ENCODE measurements at regions not wholly inside any gene's neighbourhood (a gene's known extent, or its start where the extent isn't known, plus 50 kb on each side); places are given as distances from the start of the nearest gene placed in this dataset.

- no peak for TF ChIP-seq POLR2A (IDR thresholded peaks at IDR 0.05)
- TF ChIP-seq, protein P1, sequence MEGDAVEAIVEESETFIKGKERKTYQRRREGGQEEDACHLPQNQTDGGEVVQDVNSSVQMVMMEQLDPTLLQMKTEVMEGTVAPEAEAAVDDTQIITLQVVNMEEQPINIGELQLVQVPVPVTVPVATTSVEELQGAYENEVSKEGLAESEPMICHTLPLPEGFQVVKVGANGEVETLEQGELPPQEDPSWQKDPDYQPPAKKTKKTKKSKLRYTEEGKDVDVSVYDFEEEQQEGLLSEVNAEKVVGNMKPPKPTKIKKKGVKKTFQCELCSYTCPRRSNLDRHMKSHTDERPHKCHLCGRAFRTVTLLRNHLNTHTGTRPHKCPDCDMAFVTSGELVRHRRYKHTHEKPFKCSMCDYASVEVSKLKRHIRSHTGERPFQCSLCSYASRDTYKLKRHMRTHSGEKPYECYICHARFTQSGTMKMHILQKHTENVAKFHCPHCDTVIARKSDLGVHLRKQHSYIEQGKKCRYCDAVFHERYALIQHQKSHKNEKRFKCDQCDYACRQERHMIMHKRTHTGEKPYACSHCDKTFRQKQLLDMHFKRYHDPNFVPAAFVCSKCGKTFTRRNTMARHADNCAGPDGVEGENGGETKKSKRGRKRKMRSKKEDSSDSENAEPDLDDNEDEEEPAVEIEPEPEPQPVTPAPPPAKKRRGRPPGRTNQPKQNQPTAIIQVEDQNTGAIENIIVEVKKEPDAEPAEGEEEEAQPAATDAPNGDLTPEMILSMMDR (IDR thresholded peaks at IDR 0.05), result no peak
Observed at GRCh38 chr6:9143140-9143539, 707.8 kb upstream of the SLC35B3 start.

Data from vagina (tissue), 2 donors.